ENCODE measurements at regions not wholly inside any gene's neighbourhood (a gene's known extent, or its start where the extent isn't known, plus 50 kb on each side); places are given as distances from the start of the nearest gene placed in this dataset.

DNA sequence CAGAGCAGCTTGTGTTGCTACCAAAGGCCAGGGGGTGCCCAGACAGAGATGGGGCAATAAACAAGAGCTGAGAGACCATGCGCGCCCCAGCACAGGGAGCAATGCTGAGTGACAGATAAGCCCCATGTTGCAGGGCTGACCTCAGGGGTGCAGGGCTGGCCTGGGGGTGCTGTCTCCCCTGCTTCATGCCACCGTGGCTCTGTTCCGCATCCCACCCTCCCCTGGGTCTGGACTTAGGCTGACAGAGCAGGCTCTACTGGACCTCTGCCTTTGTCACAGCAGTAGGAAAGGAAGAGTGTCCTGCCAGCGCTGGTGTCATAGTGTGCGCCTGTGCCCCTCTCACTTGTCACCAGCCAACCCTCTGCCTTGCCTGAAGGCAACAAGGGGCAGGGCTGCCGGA, 67.4 kb upstream of the IQSEC1 start:
- TF ChIP-seq EZH2 (IDR thresholded peaks at IDR 0.05; ENCODE audit: low read depth), result no peak
- TF ChIP-seq, protein P1, sequence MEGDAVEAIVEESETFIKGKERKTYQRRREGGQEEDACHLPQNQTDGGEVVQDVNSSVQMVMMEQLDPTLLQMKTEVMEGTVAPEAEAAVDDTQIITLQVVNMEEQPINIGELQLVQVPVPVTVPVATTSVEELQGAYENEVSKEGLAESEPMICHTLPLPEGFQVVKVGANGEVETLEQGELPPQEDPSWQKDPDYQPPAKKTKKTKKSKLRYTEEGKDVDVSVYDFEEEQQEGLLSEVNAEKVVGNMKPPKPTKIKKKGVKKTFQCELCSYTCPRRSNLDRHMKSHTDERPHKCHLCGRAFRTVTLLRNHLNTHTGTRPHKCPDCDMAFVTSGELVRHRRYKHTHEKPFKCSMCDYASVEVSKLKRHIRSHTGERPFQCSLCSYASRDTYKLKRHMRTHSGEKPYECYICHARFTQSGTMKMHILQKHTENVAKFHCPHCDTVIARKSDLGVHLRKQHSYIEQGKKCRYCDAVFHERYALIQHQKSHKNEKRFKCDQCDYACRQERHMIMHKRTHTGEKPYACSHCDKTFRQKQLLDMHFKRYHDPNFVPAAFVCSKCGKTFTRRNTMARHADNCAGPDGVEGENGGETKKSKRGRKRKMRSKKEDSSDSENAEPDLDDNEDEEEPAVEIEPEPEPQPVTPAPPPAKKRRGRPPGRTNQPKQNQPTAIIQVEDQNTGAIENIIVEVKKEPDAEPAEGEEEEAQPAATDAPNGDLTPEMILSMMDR (conservative IDR thresholded peaks at IDR 0.05), result no peak
